ENCODE measurements at regions not wholly inside any gene's neighbourhood (a gene's known extent, or its start where the extent isn't known, plus 50 kb on each side); places are given as distances from the start of the nearest gene placed in this dataset.

DNA sequence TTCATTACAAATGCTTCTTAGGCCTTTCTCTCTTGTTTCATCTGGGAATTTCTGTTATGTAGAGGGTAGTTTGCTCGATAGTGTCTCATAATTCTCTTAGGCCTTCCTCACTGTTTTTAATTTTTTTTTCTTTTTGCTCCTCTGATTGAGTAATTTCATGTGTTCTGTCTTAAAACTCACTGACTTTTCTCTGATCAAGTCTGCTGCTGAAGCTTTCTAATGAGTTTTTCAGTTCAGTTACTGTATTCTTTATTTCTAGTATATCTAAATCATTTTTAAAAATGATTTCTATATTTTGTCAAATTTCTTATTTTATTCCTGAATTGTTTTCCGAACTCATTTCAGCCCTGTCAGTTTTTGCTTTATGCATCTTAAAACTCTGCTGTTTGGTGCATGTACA lies 228.0 kb downstream of the MID1IP1 start:
- TF ChIP-seq, protein P1, sequence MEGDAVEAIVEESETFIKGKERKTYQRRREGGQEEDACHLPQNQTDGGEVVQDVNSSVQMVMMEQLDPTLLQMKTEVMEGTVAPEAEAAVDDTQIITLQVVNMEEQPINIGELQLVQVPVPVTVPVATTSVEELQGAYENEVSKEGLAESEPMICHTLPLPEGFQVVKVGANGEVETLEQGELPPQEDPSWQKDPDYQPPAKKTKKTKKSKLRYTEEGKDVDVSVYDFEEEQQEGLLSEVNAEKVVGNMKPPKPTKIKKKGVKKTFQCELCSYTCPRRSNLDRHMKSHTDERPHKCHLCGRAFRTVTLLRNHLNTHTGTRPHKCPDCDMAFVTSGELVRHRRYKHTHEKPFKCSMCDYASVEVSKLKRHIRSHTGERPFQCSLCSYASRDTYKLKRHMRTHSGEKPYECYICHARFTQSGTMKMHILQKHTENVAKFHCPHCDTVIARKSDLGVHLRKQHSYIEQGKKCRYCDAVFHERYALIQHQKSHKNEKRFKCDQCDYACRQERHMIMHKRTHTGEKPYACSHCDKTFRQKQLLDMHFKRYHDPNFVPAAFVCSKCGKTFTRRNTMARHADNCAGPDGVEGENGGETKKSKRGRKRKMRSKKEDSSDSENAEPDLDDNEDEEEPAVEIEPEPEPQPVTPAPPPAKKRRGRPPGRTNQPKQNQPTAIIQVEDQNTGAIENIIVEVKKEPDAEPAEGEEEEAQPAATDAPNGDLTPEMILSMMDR (IDR thresholded peaks at IDR 0.05; ENCODE audit: insufficient read depth, low read length, severe bottlenecking): no peak
- no peak for DNase-seq (ENCODE audit: low read depth)
- H3K4me3 ChIP-seq (ENCODE audit: low read depth, low read length): no peak overlapping the region
- no peaks in the 10 kb centered on the region for H3K27me3 ChIP-seq (ENCODE audit: control insufficient read depth, insufficient read depth, low read length)
- no peaks in the 10 kb centered on the region for H3K36me3 ChIP-seq (ENCODE audit: control insufficient read depth, insufficient read depth, low read length)
- FAIRE-seq: no peak

DNA sequence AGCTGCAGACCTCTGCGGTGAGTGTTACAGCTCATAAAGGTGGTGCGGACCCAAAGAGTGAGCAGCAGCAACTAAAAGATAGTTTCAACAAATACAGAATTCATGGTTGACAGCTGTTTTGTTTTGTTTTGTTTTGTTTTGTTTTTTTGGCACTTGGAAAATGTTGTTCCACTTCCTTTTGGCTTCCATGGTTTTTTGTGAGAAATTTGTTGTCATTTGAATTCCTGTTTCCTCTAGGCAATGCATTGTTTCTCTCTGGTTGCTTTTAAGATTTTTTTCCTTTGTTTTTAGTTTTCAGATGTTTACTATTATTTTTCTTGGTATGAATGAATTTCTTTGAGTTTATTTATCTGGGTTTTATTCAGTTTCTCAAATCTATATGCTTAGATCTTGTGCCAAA lies 229.4 kb downstream of the MID1IP1 start:
- Histone ChIP-seq H3K27me3 (ENCODE audit: control insufficient read depth, insufficient read depth, low read length) (no peaks in the 10 kb centered on the region), H3K36me3 (ENCODE audit: control insufficient read depth, insufficient read depth, low read length) (no peaks in the 10 kb centered on the region), H3K4me3 (ENCODE audit: low read depth, low read length) (no peak overlapping the region)
- TF ChIP-seq, protein P1 (IDR thresholded peaks at IDR 0.05; ENCODE audit: insufficient read depth, low read length, severe bottlenecking): no peak
- DNase-seq (ENCODE audit: low read depth): no peak
- no peak for FAIRE-seq

DNA sequence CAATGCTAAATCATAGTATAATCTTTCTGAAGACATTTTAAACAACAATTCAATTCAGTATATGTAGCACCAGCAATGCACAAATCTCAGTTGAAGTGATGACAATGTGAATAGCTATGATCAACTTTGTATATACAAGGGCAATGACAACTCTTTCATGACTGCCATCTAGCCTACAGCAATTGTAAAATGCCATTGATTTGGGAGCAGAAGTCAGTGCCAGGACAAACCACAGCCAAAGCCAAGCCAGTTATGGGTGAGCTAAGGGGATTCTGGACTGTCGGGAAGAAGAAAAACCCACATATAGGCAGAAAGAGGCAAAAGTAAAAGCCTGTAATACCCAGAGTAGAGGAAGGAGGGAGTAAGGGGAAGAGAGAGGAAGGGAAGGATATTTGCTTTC lies 238.6 kb downstream of the MID1IP1 start:
- Histone ChIP-seq H3K4me3 (ENCODE audit: low read depth, low read length) (no peak overlapping the region), H3K27me3 (ENCODE audit: control insufficient read depth, insufficient read depth, low read length) (no peaks in the 10 kb centered on the region), H3K36me3 (ENCODE audit: control insufficient read depth, insufficient read depth, low read length) (no peaks in the 10 kb centered on the region)
- TF ChIP-seq, protein P1 (IDR thresholded peaks at IDR 0.05; ENCODE audit: insufficient read depth, low read length, severe bottlenecking): no peak
- FAIRE-seq (no peak), DNase-seq (ENCODE audit: low read depth) (no peak)

DNA sequence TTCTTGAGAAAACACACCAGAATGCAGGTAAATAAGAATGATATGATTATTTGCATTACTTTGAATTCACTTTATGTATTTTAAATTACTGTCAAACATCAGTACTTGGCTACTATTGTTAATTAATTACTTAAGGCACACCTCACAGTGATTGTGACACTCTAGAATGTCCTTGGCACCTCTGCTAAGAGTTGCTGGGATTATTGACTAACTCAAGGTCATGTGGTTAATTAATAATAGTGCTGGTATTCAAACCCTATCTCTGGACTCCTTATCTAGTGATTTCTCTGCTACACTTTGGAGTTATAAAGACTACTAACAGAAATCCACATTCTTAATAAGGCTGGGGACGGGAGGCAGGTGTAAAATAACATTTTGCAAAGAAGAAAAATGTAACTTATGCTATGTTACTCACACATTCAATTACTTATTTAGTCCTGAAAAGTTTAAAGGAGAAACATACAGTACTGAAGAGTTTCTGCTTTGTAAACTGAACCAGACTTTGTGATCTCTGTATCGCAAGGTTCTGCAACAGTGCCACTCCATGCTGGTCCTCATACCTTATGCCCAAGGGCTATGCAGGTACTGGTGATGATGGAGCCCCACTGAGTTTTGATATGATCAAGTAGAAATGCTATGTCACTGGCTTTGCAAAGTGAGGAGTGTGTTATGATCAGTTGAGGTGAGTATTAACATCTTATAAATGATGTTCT lies 242.7 kb downstream of the MID1IP1 start:
- no peak overlapping the region for H3K4me3 ChIP-seq (ENCODE audit: low read depth, low read length)
- H3K36me3 ChIP-seq (ENCODE audit: control insufficient read depth, insufficient read depth, low read length): no peaks in the 10 kb centered on the region
- no peak for DNase-seq (ENCODE audit: low read depth)
- FAIRE-seq: no peak
- H3K27me3 ChIP-seq (ENCODE audit: control insufficient read depth, insufficient read depth, low read length): no peaks in the 10 kb centered on the region
- TF ChIP-seq, protein P1 (IDR thresholded peaks at IDR 0.05; ENCODE audit: insufficient read depth, low read length, severe bottlenecking): no peak

DNA sequence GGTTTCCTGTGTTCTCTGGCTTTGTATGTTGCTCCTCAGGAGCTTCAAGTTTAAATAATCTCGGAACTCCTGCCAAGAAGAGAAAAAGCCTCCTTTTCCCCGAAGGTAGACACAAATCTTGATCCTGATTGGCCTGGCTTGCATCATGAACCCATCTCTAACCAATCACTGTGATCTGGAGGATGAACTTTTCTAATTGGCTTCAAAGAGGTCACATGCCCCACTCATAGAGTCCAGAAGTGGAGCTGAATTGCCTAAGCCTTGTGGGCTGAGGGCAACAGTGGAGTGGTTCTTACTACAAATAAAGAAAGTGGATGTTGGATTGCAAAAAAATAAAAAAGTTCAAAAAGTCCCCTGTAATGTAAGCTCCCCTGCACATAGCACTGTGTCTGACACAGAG lies 245.9 kb downstream of the MID1IP1 start:
- no peak for DNase-seq (ENCODE audit: low read depth)
- FAIRE-seq: no peak
- no peaks in the 10 kb centered on the region for H3K27me3 ChIP-seq (ENCODE audit: control insufficient read depth, insufficient read depth, low read length)
- no peaks in the 10 kb centered on the region for H3K36me3 ChIP-seq (ENCODE audit: control insufficient read depth, insufficient read depth, low read length)
- no peak overlapping the region for H3K4me3 ChIP-seq (ENCODE audit: low read depth, low read length)
- TF ChIP-seq, protein P1 (IDR thresholded peaks at IDR 0.05; ENCODE audit: insufficient read depth, low read length, severe bottlenecking): no peak

DNA sequence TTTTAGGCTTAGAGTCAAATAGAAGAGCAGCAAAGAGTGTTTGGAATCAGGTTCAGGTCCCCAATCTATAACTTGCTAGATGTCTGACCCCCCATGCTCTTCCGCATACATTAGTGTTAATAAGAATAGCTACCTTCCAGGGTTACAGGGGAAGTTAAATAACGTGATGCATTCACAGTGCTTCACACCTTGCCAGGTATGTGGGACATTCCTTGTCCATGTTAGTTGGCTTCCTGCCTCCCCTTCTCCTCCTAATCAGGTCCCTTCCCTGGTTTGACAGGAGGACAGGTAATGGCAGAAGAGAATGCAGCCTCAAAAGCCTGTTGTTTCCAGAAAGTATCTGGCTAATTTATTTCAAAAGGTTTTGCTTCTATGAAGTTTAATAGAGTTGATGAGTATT lies 248.7 kb downstream of the MID1IP1 start:
- TF ChIP-seq, protein P1 (IDR thresholded peaks at IDR 0.05; ENCODE audit: insufficient read depth, low read length, severe bottlenecking): no peak
- H3K36me3 ChIP-seq (ENCODE audit: control insufficient read depth, insufficient read depth, low read length): no peaks in the 10 kb centered on the region
- H3K4me3 ChIP-seq (ENCODE audit: low read depth, low read length): no peak overlapping the region
- DNase-seq (ENCODE audit: low read depth) (peak; percentile 2), FAIRE-seq (no peak)
- H3K27me3 ChIP-seq (ENCODE audit: control insufficient read depth, insufficient read depth, low read length): no peaks in the 10 kb centered on the region
